Activated CD4-positive, CD25-positive, alpha-beta regulatory T cell (primary cell): ENCODE measurements at regions not wholly inside any gene's neighbourhood (a gene's known extent, or its start where the extent isn't known, plus 50 kb on each side); places are given as distances from the start of the nearest gene placed in this dataset.

Experiments used
- DNase-seq, 4 experiments: peaks; one replicate each; lab custom pipeline; 2025; lab: John Stamatoyannopoulos, UW

- DNase-seq = no peak
These were observed 54.9 kb upstream of the IGF1 start for GRCh38 chr12:102535306-102535705.

DNA sequence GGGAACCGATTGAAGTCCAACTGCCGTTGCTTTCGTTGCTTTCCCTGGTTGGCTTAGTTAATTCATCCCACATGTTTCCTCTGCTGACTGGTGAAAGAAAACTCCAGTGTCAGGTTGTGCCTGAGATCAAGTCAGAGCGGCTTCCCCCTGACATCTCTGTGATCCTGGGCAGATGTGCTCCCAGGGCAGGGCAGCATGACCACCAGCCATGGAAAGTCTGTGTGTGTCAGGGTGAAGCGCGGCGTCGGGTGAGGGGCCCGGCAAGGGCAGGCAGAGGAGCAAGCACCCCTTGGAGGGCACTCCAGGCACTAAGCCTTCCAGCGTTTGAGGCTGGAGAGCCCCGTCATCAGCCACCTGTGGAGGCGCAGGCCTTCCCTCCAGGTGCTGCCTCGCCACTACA is 54.5 kb upstream of the IGF1 start:
- DNase-seq = no peak

GRCh38 chr12:102533483-102534215 is 53.3 kb upstream of the IGF1 start:
- no peak for DNase-seq
